GM12875 (cell line): ENCODE measurements at regions not wholly inside any gene's neighbourhood (a gene's known extent, or its start where the extent isn't known, plus 50 kb on each side); places are given as distances from the start of the nearest gene placed in this dataset.

ENCODE experiments used
- H3K4me3 ChIP-seq: one replicate; pipeline ENCODE4 v1.5.1; 2011; ENCODE audit warnings: low read depth, low read length, control low read depth
- CTCF ChIP-seq: IDR thresholded peaks from 2 replicates; pipeline ENCODE4 v1.5.1; 2011; ENCODE audit warnings: low read depth, mild to moderate bottlenecking, control low read depth, inconsistent platforms, low read length, moderate library complexity, borderline replicate concordance; ENCODE audit not compliant: insufficient read depth

GRCh38 chr13:53240401-53241025 is 211.9 kb downstream of the OLFM4 start:
- no peak for TF ChIP-seq CTCF
- H3K4me3 ChIP-seq, result no peak overlapping the region

- no peak overlapping the region for H3K4me3 ChIP-seq
- TF ChIP-seq CTCF, result no peak
These were observed 213.3 kb downstream of the OLFM4 start for GRCh38 chr13:53241891-53242348.

GRCh38 chr13:53249236-53249635 is 220.6 kb downstream of the OLFM4 start:
- TF ChIP-seq CTCF, result no peak
- H3K4me3 ChIP-seq, result no peak overlapping the region

GRCh38 chr13:53250272-53250875 is 221.8 kb downstream of the OLFM4 start:
- peak; percentile 16; the same call in 1 of the 2 replicates for TF ChIP-seq CTCF
- H3K4me3 ChIP-seq, result no peak overlapping the region

- H3K4me3 ChIP-seq, result no peak overlapping the region
- TF ChIP-seq CTCF, result no peak
These were observed 222.4 kb downstream of the OLFM4 start for GRCh38 chr13:53250977-53251376.

GRCh38 chr13:53254500-53254899 is 225.9 kb downstream of the OLFM4 start:
- H3K4me3 ChIP-seq, result no peak overlapping the region
- no peak for TF ChIP-seq CTCF

GRCh38 chr13:53255795-53256194 is 227.2 kb downstream of the OLFM4 start:
- H3K4me3 ChIP-seq, result no peak overlapping the region
- TF ChIP-seq CTCF, result no peak
